Astrocyte of the hippocampus (primary cell): ENCODE measurements at regions not wholly inside any gene's neighbourhood (a gene's known extent, or its start where the extent isn't known, plus 50 kb on each side); places are given as distances from the start of the nearest gene placed in this dataset.
"Not testable (repeated sequence)": the region's sequence is repeated elsewhere in the genome, so short reads cannot be mapped to it uniquely, and the experiment has no call there.

Experiments
- DNase-seq: peaks from one replicate; pipeline ENCODE4 v3.0.0; 2011; ENCODE audit warnings: low read depth, low spot score

GRCh38 chr9:124125651-124125977, 114.0 kb downstream of the LHX2 start:
- no peak for DNase-seq

DNA sequence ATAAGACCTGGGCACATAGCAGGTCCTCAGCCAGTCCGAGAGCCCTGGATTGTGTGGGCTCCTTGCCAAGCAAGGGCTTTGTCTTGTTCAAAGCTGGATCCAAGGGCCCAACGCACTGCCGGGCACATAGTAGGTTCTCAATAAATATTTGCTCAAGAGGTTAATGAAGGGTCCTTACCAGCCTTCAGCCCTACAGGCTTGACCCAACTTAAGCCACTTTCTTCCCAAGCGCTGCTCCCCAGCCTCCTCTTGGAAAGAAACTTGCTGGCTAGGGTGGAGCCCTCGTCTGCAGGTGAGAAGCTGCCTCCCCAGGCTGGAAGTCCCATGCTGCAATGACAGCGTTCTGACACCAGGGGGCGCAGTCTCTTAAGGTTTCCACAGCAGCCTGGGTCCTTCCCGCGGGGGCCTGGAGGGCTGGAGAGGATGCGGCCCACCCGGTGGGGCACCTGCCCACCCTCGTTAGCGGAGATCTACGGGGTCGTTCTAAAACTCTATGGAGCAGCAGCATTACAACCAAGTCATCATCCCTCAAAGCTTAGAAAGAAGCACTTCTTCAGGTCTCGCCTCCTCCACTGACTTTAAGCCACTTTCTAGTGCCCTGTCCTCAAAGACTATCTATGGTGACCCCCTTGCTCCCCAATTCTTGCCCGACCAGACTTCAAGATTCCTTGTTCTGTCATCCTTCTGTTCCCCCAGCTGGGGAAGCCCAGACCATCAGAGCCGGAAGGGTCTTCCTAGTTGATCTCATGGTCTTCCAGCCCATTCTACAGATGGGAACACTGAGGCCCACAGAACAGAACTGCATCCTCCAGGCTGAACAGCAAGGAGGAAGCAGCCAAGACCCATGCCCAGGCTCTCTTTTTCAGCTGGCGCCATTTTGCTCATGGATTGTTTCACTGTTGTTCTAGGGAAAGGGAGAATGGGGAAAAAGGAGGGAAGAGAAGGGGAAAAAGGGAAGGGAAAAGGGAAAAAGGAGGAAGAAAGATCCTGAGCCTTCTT, 115.4 kb downstream of the LHX2 start:
- DNase-seq = peak; percentile 86

GRCh38 chr9:124128568-124129166, 117.1 kb downstream of the LHX2 start:
- no peak for DNase-seq

DNA sequence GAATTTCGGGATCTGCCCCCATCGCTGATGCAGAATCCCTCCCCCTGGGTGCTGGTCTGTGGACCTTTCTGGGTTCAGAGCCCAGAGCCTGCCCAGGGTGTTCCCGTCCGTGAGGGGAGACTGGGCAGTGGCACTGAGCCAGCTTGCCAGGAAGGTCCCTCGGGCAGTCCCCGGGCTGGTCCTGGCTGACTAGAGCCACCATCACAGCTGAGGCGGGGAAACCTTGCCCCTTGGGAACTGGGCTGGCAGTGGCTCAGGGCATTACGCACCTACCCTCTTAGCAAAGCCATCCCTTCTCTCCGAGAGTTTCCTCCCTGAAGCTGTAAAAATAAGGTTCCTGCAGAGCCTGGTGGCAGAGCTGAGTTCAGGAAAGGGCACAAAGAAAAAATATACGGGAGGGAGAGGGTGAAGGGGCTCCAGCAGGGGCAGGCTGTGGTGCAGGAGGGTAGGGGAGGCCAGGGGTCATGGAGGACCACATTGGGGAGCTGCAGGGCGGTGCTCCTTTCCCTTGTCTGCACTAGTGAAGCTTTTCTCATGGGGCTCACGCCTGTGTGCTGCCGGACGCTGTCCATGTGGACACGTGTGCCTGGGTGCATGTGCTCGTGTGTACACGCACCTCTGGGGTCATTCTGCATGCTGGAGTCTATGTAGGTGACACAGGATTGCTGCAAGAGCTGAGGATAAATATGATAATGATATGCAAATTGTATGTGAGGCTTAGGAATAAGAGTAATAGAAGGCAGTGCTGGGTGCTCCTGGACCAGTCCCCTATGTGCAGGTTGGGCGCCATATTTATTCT, 118.9 kb downstream of the LHX2 start:
- no peak for DNase-seq

DNA sequence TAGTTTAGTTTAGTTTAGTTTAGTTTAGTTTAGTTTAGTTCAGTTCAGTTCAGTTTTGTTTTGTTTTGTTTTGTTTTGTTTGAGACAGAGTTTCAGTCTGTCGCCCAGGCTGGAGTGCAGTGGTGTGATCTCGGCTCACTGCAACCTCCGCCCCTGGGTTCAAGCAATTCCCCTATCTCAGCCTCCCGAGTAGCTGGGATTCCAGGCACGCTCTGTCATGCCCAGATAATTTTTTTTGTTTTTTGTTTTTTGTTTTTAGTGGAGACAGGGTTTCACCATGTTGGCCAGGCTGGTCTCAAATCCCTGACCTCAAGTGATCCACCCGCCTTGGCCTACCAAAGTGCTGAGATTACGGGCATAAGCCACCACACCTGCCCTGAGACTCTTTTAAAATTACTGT, 120.0 kb downstream of the LHX2 start:
- not testable (repeated sequence) for DNase-seq

DNA sequence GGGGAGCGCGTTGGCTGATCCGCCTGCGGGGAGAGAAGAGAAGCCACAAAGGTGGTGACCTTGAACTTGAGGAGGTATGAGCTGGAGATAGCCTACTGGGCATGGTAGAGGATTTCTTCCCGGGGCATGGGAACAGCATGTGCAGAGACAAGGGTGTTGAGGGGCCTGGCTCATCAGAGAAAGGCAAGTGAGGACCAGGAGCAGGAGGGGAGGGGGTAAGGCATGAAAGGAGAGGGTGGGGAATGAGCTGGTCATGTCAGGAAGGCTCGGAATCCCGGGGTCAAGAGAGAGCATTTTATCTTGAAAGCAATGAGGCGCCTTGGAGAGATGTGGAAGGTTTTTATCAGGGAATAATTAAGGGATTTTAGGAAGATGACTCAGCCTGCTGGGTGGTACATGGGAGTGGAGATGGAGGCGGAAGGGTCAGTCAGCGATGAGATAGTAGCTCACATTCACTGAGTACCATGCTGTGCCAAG, 121.1 kb downstream of the LHX2 start:
- DNase-seq = peak; percentile 56

GRCh38 chr9:124133727-124134126, 122.2 kb downstream of the LHX2 start:
- peak; percentile 65 for DNase-seq

- no peak for DNase-seq
Measured at GRCh38 chr9:124134526-124134925, 123.0 kb downstream of the LHX2 start.

- no peak for DNase-seq
Measured at GRCh38 chr9:124135813-124136365, 121.9 kb upstream of the NEK6 start.

DNA sequence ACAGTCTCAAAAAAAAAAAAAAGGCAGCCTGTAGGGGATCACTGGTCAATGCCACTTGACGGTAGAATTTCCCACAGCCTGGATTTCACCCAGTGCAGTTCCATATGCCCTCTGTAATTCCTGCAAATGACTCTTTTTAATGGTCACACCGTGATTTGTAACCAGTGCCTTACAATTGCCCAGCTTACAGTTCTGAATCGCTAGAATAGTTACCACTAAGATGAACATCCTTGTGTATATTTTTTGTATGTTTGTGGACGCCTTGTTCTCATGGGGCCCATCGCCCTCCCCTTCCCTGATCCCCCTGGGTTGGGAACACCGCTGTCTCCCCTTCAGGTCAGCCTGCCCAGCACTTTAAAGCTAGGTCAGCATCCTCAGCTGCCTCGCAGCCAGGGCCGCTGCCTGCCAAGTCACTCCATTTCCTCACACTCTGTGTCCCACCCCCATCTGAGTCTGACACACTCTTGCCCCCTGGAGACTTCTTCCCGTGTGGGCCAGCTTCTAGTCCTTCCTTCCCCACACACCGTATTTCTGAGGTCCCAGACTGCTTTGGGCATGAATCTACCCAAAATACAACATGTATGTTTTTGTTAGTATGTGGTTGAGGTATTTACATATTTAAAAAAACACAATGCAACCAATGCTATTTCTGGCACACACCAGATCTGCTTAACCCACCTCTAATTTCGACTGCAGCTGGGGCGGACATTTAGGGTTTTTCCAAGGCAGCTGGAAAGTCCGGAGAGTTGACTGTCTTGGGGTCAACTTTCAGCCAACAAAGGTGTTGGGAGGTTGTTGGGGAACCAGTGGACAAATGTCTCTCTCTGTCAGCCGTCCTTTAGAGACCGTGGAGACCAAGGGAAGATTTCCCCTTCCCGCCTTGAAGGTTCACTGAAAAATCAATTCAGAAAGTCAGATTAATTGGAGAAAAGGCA, 120.5 kb upstream of the NEK6 start:
- peak; percentile 59 for DNase-seq

DNA sequence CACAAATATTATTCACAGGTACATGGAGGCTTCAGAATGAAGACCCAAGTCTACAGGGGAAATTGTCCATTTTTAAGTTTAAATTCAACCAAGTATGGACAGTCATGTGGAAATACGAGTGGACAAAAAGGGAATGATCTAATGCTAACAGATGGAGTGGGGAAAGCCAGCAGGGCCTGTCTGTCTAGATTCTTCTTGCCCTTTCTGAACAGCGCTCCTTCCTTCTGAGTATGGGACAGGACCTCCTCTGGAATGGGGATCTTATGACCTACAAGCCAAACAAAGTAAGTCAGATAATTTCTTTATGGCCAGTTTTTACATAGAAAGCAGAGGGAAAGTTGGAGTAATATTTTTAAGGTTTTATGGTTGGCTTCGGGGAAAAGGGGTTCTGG, 119.8 kb upstream of the NEK6 start:
- no peak for DNase-seq

- DNase-seq = peak; percentile 60
Measured at GRCh38 chr9:124139001-124139400, 118.7 kb upstream of the NEK6 start.

GRCh38 chr9:124140941-124141568, 116.7 kb upstream of the NEK6 start:
- peak; percentile 91 for DNase-seq

- peak; percentile 76 for DNase-seq
Measured at GRCh38 chr9:124144561-124145123, 113.1 kb upstream of the NEK6 start.

DNA sequence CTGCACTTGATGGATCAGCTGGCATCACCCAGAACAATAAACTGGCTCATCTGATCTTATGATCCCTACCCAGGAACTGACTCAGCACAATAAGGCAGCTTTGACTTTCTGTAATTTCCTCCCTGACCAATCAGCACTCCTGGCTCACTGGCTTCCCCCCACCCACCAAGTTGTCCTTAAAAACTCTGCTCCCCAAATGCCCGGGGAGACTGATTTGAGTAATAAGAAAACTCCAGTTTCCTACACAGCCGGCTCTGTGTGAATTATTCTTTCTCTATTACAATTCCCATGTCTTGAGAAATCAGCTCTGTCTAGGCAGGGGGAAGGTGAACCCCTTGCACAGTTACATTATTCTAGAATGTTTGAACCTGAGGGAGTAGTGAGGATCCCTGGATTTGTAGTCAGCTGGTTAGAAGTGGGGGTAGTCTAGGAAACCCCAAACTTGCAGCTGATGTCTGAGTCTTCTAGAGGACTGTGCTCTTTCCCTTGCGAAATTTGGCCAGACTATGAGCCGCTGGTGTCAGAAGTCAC, 111.7 kb upstream of the NEK6 start:
- DNase-seq = no peak

DNA sequence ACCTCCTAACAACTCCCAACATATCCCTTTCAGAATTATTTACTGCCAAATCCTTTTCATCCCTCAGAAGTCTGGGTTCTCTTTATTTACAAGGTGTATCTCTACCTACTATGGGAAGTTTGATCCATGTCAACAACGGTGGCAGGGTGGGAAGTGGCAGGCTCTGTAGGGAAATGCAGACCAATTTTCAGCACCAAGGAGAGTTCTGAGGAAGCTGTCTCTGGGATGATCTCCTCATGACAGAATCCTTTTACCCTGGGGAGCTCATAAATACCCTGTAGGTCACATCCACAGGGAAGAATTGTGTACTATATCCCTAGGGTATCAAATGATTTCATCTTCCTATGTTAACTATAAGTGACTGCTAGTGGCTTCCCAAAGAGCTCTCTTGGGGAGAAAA, 107.8 kb upstream of the NEK6 start:
- DNase-seq = no peak

GRCh38 chr9:124163760-124164255, 93.9 kb upstream of the NEK6 start:
- DNase-seq = peak; percentile 29

DNA sequence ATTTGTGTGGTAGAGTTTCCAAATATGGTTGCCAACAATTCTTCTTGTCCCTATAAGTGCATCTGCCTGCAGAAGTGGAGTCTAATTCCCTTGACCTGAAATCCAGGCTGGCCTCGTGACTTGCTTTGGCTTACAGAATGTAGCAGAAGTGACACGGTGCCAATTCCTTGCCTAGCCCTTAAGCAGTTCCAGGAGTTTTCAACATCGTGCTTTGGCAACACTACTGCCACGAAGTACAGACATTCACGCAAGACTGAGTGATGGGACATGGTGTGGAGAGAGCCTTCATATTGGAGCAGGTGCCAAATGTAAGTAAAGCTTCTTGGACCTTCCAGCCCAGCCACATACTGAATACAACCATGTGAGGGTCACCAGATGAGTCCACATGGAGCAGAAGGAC, 92.9 kb upstream of the NEK6 start:
- no peak for DNase-seq

DNA sequence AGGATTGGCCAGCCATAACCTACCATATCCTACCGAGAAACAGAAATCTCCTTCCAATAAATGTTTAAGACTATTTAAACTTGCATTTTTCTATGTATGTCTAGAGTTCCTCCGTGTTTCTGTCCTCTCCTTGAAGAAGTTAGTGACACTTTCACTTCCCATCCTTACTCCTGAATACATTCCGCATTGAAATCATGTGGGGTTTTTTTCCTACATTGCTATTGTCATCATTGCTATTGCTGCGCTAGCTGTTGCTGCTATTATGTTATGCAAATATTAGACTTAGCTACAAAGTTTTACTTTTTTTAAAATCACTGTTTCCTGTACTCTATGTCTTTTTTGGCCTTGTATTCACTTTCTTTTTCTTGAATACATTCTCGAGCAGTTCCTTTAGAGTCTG, 83.3 kb upstream of the NEK6 start:
- no peak for DNase-seq
